H1 (cell line): ENCODE measurements at regions not wholly inside any gene's neighbourhood (a gene's known extent, or its start where the extent isn't known, plus 50 kb on each side); places are given as distances from the start of the nearest gene placed in this dataset.

Experiments
- CTCF ChIA-PET: fragments of 300-600 bp; sonication (Branson Sonifier 250); formaldehyde crosslinking; loops from one replicate; lab custom pipeline; 2021; ENCODE audit not compliant: partially characterized antibody; lab: Charles Lee
- POLR2A ChIA-PET: fragments of 300-600 bp; sonication (Branson Sonifier 250); formaldehyde crosslinking; loops from one replicate; lab custom pipeline; 2021; ENCODE audit warnings: inconsistent platforms; ENCODE audit not compliant: partially characterized antibody; lab: Charles Lee
- DNase-seq, 2 experiments: peaks; one replicate each; pipeline versions ENCODE4 v3.0.0 to v3.0.0-alpha.2; 2010 to 2022; ENCODE audit warnings: low spot score in 2 of 2, low read depth in 1 of 2, mixed read lengths in 1 of 2
- FAIRE-seq: peaks from 2 replicates; lab custom pipeline; 2011; peaks lifted over from hg19 to GRCh38; lab: Jason Lieb, UNC
- H2AFZ ChIP-seq: 2 replicates; pipeline ENCODE4 v1.8.1; 2012; ENCODE audit warnings: low read length, inconsistent platforms
- H2AK5ac ChIP-seq: 2 replicates; pipeline ENCODE4 v1.6.1; 2013; ENCODE audit warnings: low read depth, low read length
- H2BK120ac ChIP-seq: replicated peaks from 2 replicates; pipeline ENCODE3; 2013; ENCODE audit warnings: low read depth, low read length, inconsistent platforms
- H2BK12ac ChIP-seq: 2 replicates; pipeline ENCODE4 v1.6.1; 2013; ENCODE audit warnings: low read depth, low read length
- H2BK15ac ChIP-seq: 2 replicates; pipeline ENCODE4 v1.6.1; 2013; ENCODE audit warnings: low read length
- H2BK20ac ChIP-seq: 2 replicates; pipeline ENCODE4 v1.6.1; 2013; ENCODE audit warnings: low read length
- H2BK5ac ChIP-seq: 2 replicates; pipeline ENCODE4 v1.6.1; 2013; ENCODE audit warnings: low read depth, low read length
- H3K14ac ChIP-seq: 2 replicates; pipeline ENCODE4 v1.6.1; 2013; ENCODE audit warnings: inconsistent platforms; ENCODE audit not compliant: insufficient read length
- H3K18ac ChIP-seq: 2 replicates; pipeline ENCODE4 v1.6.1; 2013; ENCODE audit warnings: low read length; ENCODE audit errors: extremely low read depth
- H3K23ac ChIP-seq: 2 replicates; pipeline ENCODE4 v1.6.1; 2013; ENCODE audit warnings: inconsistent platforms; ENCODE audit not compliant: insufficient read length
- H3K23me2 ChIP-seq: 2 replicates; pipeline ENCODE4 v1.6.1; 2013; ENCODE audit warnings: low read depth, low read length
- H3K27ac ChIP-seq: 2 replicates; pipeline ENCODE4 v1.6.1; 2011; ENCODE audit warnings: low read depth, low read length, inconsistent platforms
- H3K27me3 ChIP-seq, 4 experiments: replicated peaks in 1 of 4; 1 replicate in 1 of 4; 2 replicates in 3 of 4; pipeline versions ENCODE4 v1.6.1 to v1.8.1; 2011 to 2013; ENCODE audit warnings: low read length in 3 of 4, mild to moderate bottlenecking in 3 of 4, inconsistent platforms in 2 of 4, mixed read lengths in 2 of 4, moderate library complexity in 1 of 4; ENCODE audit not compliant: control insufficient read depth in 3 of 4, insufficient read depth in 3 of 4; ENCODE audit errors: extremely low read depth in 1 of 4
- H3K36me3 ChIP-seq, 4 experiments: 2 replicates each; pipeline versions ENCODE4 v1.6.1 to v1.8.1; 2011 to 2013; ENCODE audit warnings: mild to moderate bottlenecking in 4 of 4, low read length in 3 of 4, moderate library complexity in 2 of 4, control low read depth in 1 of 4, inconsistent platforms in 1 of 4; ENCODE audit not compliant: insufficient read depth in 4 of 4, control insufficient read depth in 2 of 4
- H3K4ac ChIP-seq: replicated peaks from 2 replicates; pipeline ENCODE3; 2013; ENCODE audit warnings: low read length, low read depth, mixed read lengths, inconsistent platforms; ENCODE audit not compliant: insufficient read length
- H3K4me1 ChIP-seq, 4 experiments: replicated peaks in 1 of 4; 1 replicate in 1 of 4; 2 replicates in 3 of 4; pipeline versions ENCODE4 v1.6.1 to v1.8.1; 2011 to 2013; ENCODE audit warnings: low read length in 3 of 4, inconsistent platforms in 2 of 4, mixed read lengths in 1 of 4; ENCODE audit not compliant: insufficient read depth in 4 of 4, control insufficient read depth in 3 of 4
- H3K4me2 ChIP-seq, 2 experiments: 2 replicates each; pipeline versions ENCODE4 v1.6.1 to v1.8.1; 2011 to 2013; ENCODE audit warnings: low read depth in 2 of 2, low read length in 2 of 2, control low read depth in 1 of 2, inconsistent platforms in 1 of 2, mild to moderate bottlenecking in 1 of 2; ENCODE audit not compliant: insufficient read depth in 1 of 2
- H3K4me3 ChIP-seq, 4 experiments: fragments of 200-600, 300-600 bp in 1 of 4; sonication (generic), shearing (Covaris generic), sonication (Bioruptor Twin) in 1 of 4; 2 replicates each; pipeline versions ENCODE4 v1.5.1 to v1.8.1; 2011 to 2016; ENCODE audit warnings: low read length in 4 of 4, low read depth in 3 of 4, control low read depth in 2 of 4, inconsistent platforms in 2 of 4, mild to moderate bottlenecking in 2 of 4, mixed read lengths in 1 of 4, moderate library complexity in 1 of 4; ENCODE audit not compliant: insufficient read depth in 2 of 4; ENCODE audit errors: extremely low read depth in 1 of 4
- H3K56ac ChIP-seq: replicated peaks from 2 replicates; pipeline ENCODE3; 2013; ENCODE audit warnings: low read depth, mild to moderate bottlenecking, mixed read lengths, low read length, inconsistent platforms; ENCODE audit not compliant: insufficient read length
- H3K79me1 ChIP-seq: 2 replicates; pipeline ENCODE4 v1.6.1; 2013; ENCODE audit warnings: low read depth, low read length, control low read depth
- H3K79me2 ChIP-seq, 2 experiments: 2 replicates each; pipeline versions ENCODE4 v1.6.1 to v1.8.1; 2012 to 2013; ENCODE audit warnings: low read length in 2 of 2, mild to moderate bottlenecking in 2 of 2, inconsistent platforms in 1 of 2; ENCODE audit not compliant: insufficient read depth in 2 of 2, control insufficient read depth in 1 of 2
- H3K9ac ChIP-seq, 4 experiments: replicated peaks in 1 of 4; 1 replicate in 1 of 4; 2 replicates in 3 of 4; pipeline versions ENCODE4 v1.6.1 to v1.8.1; 2011 to 2013; ENCODE audit warnings: low read depth in 3 of 4, low read length in 3 of 4, control low read depth in 2 of 4, mild to moderate bottlenecking in 2 of 4, moderate library complexity in 2 of 4, inconsistent platforms in 1 of 4; ENCODE audit errors: extremely low read depth in 1 of 4
- H3K9me3 ChIP-seq, 2 experiments: 2 replicates each; pipeline versions ENCODE4 v1.6.1 to v1.8.1; 2012 to 2013; ENCODE audit warnings: mild to moderate bottlenecking in 2 of 2, moderate library complexity in 2 of 2, control low read depth in 1 of 2, inconsistent platforms in 1 of 2, low read depth in 1 of 2, low read length in 1 of 2, mixed read lengths in 1 of 2; ENCODE audit not compliant: insufficient read depth in 2 of 2
- H4K20me1 ChIP-seq, 2 experiments: replicated peaks in 1 of 2; 2 replicates each; pipeline versions ENCODE3 to v1.8.1; 2011 to 2013; ENCODE audit warnings: inconsistent platforms in 2 of 2, low read length in 2 of 2, mild to moderate bottlenecking in 1 of 2; ENCODE audit not compliant: insufficient read depth in 2 of 2, control insufficient read depth in 1 of 2
- H4K5ac ChIP-seq: 2 replicates; pipeline ENCODE4 v1.6.1; 2013; ENCODE audit warnings: low read length, low read depth, mixed read lengths, inconsistent platforms; ENCODE audit not compliant: insufficient read length
- H4K8ac ChIP-seq: 2 replicates; pipeline ENCODE4 v1.8.0; 2013; ENCODE audit warnings: mild to moderate bottlenecking, moderate library complexity, low read length, inconsistent platforms; ENCODE audit not compliant: insufficient read depth; ENCODE audit errors: extremely low read depth
- H4K91ac ChIP-seq: replicated peaks from 2 replicates; pipeline ENCODE3; 2013; ENCODE audit warnings: low read length, mixed read lengths, inconsistent platforms; ENCODE audit not compliant: insufficient read length
- CBX5 ChIP-seq: fragments of 300-800, 300-1000 bp; sonication (generic); IDR thresholded peaks from 2 replicates; pipeline ENCODE4 v1.7.1; 2016; ENCODE audit warnings: antibody characterized with exemption, low read length, low read depth
- CREB1 ChIP-seq: IDR thresholded peaks from 2 replicates; pipeline ENCODE4 v1.6.1; 2012; ENCODE audit warnings: inconsistent platforms
- EP300 ChIP-seq, 2 experiments: IDR thresholded peaks; 1 replicate in 1 of 2; 2 replicates in 1 of 2; pipeline ENCODE4 v1.6.1; 2011 to 2012; ENCODE audit warnings: low read depth in 2 of 2, low read length in 2 of 2, mild to moderate bottlenecking in 2 of 2, borderline replicate concordance in 1 of 2, inconsistent platforms in 1 of 2, moderate library complexity in 1 of 2
- EZH2 ChIP-seq: fragments of 200-600 bp; sonication (generic); IDR thresholded peaks from 2 replicates; pipeline ENCODE4 v1.7.1; 2012; ENCODE audit warnings: low read depth, mild to moderate bottlenecking, moderate library complexity, low read length, inconsistent platforms; ENCODE audit not compliant: severe bottlenecking
- RFX5 ChIP-seq: IDR thresholded peaks from 2 replicates; pipeline ENCODE4 v1.6.1; 2011; ENCODE audit warnings: low read depth, low read length, improper control_type of control experiment, borderline replicate concordance
- SIN3A ChIP-seq, 2 experiments: IDR thresholded peaks in 1 of 2; conservative IDR thresholded peaks in 1 of 2; 2 replicates each; pipeline ENCODE4 v1.6.1; 2011 to 2012; ENCODE audit warnings: low read length in 2 of 2, improper control_type of control experiment in 1 of 2, low read depth in 1 of 2, mild to moderate bottlenecking in 1 of 2
- SUZ12 ChIP-seq: fragments of 200-600 bp; sonication (generic); IDR thresholded peaks from 2 replicates; pipeline ENCODE4 v1.6.1; 2012; ENCODE audit warnings: mild to moderate bottlenecking, inconsistent platforms, low read length, moderate library complexity, mixed read lengths
- TCF12 ChIP-seq: IDR thresholded peaks from 2 replicates; pipeline ENCODE4 v1.6.1; 2011; ENCODE audit warnings: low read depth, mild to moderate bottlenecking, low read length
- TEAD4 ChIP-seq: IDR thresholded peaks from 2 replicates; pipeline ENCODE4 v1.6.1; 2012; ENCODE audit warnings: low read depth, low read length, inconsistent platforms, mixed read lengths
- WGBS, 2 experiments: shearing (Covaris generic) in 1 of 2; methylation state at CpG; one replicate each; pipeline versions ENCODE4 v1.1.6 to v1.1.7; 2013 to 2015; ENCODE audit warnings: low lambda C conversion rate in 2 of 2, mixed read lengths in 2 of 2, inconsistent platforms in 1 of 2, low coverage in 1 of 2, missing lambda C conversion rate in 1 of 2; ENCODE audit not compliant: insufficient replicate concordance in 2 of 2, insufficient coverage in 1 of 2, insufficient read length in 1 of 2; ENCODE audit errors: extremely low coverage in 1 of 2, missing lambda C conversion rate in 1 of 2; 5-methylcytosine and 5-hydroxymethylcytosine counted together
- TF ChIP-seq, protein P1 (sequence below): IDR thresholded peaks from 2 replicates; pipeline ENCODE4 v1.6.1; 2012; ENCODE audit warnings: low read length, inconsistent platforms

DNA sequence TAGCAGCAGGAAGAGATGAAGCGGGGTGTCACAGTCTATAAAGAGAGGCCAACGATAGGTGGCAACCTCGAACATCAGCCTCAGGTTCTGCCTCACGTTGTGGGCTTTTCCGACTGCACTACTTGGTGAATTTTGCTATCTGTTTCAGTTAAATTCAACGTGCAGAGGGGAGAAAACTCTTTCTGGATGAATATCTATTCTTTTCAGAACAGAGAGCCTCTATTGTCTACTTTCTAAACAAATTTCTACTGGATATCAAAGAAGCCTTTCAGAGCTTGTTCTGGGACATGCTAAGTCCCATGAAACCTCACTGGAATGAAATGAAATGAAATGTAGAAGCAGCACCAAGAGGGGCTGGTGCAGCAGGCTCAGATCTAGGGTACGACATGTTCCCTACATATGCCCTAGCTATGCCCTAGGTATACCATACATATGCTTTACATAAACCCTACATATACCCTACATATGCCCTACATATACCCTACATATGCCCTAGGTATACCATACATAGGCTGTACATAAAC lies 116.5 kb upstream of the TRIM2 start:
- Histone ChIP-seq H3K23ac (no peak overlapping the region), H3K4me2 (no peak overlapping the region), H3K79me1 (no peaks in the 10 kb centered on the region), H4K5ac (no peak overlapping the region), H2BK12ac (no peak overlapping the region), H2BK120ac (no peak overlapping the region), H3K27me3 (peaks cover 0 to 7% (median 2%) of the 10 kb centered on the region in 4 experiments; a peak in 2 of 7 replicates), H4K20me1 (no peaks in the 10 kb centered on the region), H3K23me2 (no peaks in the 10 kb centered on the region), H4K8ac (no peak overlapping the region), H4K91ac (no peak overlapping the region), H3K9ac (no peak overlapping the region), H3K9me3 (no peaks in the 10 kb centered on the region), H3K14ac (no peak overlapping the region), H2AFZ (no peak overlapping the region), H2BK20ac (no peak overlapping the region), H3K79me2 (no peaks in the 10 kb centered on the region), H2BK15ac (no peak overlapping the region), H2BK5ac (no peak overlapping the region), H3K18ac (no peak overlapping the region), H3K4ac (no peak overlapping the region), H3K36me3 (no peaks in the 10 kb centered on the region), H3K27ac (no peak overlapping the region), H2AK5ac (no peak overlapping the region), H3K4me3 (no peak overlapping the region), H3K4me1 (peaks cover 2 to 18% (median 11%) of the 10 kb centered on the region in 4 experiments; a peak in 5 of 7 replicates), H3K56ac (no peak overlapping the region)
- TF ChIP-seq SIN3A (conservative IDR thresholded peaks at IDR 0.05 in 1 of 2, IDR thresholded peaks at IDR 0.05 in 1 of 2; ENCODE audit: low read depth in 1 of 2, low read length in 2 of 2) (no peak), EP300 (IDR thresholded peaks at IDR 0.05; ENCODE audit: borderline replicate concordance in 1 of 2, low read depth in 2 of 2, low read length in 2 of 2) (no peak), EZH2 (no peak), TCF12 (no peak), TEAD4 (no peak), CREB1 (no peak), CBX5 (no peak), SUZ12 (no peak), RFX5 (no peak)
- TF ChIP-seq, protein P1, sequence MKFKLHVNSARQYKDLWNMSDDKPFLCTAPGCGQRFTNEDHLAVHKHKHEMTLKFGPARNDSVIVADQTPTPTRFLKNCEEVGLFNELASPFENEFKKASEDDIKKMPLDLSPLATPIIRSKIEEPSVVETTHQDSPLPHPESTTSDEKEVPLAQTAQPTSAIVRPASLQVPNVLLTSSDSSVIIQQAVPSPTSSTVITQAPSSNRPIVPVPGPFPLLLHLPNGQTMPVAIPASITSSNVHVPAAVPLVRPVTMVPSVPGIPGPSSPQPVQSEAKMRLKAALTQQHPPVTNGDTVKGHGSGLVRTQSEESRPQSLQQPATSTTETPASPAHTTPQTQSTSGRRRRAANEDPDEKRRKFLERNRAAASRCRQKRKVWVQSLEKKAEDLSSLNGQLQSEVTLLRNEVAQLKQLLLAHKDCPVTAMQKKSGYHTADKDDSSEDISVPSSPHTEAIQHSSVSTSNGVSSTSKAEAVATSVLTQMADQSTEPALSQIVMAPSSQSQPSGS, result no peak
- CTCF ChIA-PET, result interaction anchor here (0.8 to 1.3 kb wide), 4 partner anchors 23 to 106 kb away, joined by 3 to 4 read pairs (median 3); no protein-coding TSS in a partner anchor
- POLR2A ChIA-PET, result no interaction called here
- WGBS, 2 experiments, result 93% methylated on average over 7 of the region's 7 CpGs; no CpG with 5 or more reads in 1 of the 2 experiments
- FAIRE-seq, result no peak
- no peak for DNase-seq
